GM12873 (cell line): ENCODE measurements at regions not wholly inside any gene's neighbourhood (a gene's known extent, or its start where the extent isn't known, plus 50 kb on each side); places are given as distances from the start of the nearest gene placed in this dataset.

Experiments used
- TF ChIP-seq, protein P1 (sequence below): IDR thresholded peaks from 2 replicates; pipeline ENCODE4 v1.5.1; 2012; ENCODE audit warnings: low read depth, mild to moderate bottlenecking, moderate library complexity, low read length, control low read depth; ENCODE audit not compliant: insufficient read depth; ENCODE audit errors: missing control alignments

DNA sequence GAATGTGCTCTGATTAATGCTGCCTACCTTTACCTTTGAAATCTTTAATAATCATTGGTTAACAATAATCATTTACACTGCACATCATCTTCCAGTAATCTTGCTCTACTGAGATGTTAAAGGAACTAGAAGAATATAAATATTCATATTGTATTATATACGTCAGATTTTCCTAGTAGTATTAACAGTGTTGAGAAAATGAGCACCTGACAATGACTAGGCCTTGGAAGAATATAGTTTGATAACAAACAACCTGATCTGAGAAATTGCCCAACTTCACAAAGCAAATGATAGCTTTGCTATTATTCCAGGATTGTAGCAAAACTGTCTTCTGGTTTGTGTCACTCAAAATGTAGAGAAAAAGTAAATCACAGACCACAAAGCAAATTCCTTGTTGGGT is 467.1 kb downstream of the NOVA1 start:
- TF ChIP-seq, protein P1, sequence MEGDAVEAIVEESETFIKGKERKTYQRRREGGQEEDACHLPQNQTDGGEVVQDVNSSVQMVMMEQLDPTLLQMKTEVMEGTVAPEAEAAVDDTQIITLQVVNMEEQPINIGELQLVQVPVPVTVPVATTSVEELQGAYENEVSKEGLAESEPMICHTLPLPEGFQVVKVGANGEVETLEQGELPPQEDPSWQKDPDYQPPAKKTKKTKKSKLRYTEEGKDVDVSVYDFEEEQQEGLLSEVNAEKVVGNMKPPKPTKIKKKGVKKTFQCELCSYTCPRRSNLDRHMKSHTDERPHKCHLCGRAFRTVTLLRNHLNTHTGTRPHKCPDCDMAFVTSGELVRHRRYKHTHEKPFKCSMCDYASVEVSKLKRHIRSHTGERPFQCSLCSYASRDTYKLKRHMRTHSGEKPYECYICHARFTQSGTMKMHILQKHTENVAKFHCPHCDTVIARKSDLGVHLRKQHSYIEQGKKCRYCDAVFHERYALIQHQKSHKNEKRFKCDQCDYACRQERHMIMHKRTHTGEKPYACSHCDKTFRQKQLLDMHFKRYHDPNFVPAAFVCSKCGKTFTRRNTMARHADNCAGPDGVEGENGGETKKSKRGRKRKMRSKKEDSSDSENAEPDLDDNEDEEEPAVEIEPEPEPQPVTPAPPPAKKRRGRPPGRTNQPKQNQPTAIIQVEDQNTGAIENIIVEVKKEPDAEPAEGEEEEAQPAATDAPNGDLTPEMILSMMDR: no peak

DNA sequence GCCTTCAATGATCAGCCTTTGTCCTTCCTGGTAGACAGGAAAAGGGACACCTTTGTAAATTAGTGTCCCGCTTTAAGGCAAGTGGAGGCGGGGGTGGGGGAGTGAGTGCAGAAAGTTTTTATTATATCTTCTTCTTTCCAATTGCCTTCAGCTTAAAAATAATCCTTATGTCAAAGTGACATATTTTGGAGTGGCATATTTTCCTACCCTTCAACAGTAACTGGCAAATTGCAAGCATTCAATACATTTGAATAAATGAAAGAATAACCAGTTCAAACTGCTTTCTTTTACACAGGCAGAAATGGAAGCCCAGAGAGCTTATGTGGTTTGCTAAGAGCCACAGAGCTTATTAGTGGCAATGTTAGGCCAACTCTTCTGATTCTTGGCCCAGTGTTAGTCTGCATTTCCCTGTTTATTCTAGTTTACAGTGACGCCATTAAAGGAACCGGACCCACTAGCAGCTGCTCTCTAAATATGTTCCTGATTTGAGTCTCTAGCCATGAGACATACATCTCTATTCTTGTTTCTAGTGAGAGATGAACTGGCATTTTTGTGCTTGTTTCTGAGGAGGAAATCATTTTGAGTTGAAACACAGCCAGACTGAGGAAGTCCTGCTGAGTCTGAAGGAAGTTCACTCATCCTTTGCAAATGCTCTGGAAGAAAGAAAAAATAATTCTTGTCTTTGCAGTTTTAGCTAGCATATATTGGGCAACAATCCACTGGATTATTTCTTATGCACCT is 468.7 kb downstream of the NOVA1 start:
- TF ChIP-seq, protein P1: no peak

DNA sequence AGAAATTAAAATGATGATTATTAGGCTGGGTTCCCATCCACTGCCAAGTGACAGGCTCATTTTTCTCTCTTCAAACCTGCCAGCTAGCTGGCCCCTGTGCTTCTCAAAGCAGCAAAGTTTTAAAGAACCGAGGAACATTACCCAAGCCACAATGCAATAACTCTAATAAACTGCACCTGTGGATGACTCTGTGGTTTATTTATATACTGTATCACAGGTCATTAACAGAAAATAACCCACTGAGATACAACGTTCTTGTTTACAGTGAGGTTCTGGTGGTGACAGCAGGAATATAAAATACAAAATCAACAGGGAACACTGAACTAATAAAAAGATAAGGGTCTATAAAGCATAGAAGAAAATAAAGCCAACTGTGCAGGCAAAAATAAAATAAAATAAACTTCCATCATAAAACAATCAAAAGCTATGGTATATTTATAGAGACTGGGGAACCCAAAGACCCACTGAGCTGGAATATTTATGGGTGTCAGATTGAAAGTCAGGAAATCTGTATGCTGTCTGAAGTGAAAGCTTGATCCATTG is 472.9 kb downstream of the NOVA1 start:
- TF ChIP-seq, protein P1: no peak

DNA sequence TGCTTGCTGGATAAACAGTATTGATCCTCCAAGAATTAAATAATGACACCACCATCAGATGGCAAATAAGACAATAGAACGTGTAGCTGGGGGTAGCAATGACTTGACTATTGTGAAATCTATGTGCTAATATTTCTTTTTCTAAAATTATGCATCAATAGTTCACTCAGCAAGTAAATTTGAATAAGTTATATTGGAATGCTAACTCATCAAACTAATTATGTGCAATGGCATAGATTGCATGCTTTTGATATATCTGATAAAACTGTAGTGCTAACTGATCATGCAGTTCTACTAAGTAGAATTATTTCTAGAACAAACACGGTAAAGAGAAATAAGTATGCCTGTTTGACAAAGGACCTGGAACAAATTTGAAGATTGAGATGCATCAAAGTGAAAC is 474.4 kb downstream of the NOVA1 start:
- TF ChIP-seq, protein P1: no peak

DNA sequence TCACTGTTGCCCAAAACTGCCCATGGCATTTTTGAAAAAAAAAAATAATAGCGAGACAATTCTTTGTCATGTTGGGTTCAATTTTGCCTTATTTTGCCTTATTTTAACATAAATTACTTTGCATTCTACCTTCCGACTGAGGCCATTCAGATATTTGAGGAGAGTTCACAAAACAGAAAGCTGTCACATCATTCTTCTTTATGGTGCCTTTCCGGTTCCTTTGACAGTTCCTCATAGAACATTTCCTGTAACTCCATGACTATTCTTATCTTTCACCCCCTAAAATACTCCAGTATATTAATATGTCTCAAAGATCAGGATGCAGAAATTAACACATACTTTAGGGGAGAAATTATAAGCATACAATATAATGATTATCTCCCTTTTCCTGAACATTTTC is 476.7 kb downstream of the NOVA1 start:
- TF ChIP-seq, protein P1: no peak

DNA sequence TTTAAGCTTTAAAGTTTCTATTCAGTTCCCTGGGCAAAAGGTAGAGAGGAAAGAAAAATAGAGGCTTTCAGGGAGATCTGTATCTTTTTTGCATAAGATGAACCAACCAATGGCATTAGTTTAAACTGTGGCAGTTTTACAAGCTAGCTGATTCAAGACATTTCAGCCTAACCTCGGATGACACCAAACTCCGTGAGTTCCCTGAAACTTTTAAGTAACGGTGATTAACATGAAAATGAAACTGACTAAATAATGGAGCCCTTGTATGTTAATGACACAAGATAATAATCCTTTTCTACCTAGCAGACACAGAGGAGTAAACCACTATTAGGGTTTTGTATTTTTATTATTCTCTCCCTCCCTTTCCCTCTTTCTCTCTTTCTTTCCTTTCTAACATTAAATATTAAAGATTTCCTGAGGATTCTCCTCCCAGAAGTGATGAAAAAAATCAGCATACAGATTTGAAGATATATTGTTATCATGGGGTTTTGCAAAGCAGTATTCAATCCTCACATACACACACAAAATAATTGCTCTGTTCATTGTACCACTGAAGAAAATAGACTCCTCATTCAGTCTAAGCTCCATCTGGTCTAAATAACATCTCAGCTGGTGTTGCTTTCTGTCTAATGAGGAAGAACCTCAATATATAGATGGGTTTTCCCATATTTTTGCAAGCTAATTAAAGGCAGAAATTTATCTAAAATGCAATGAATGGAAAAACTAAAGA is 483.8 kb downstream of the NOVA1 start:
- TF ChIP-seq, protein P1: no peak

DNA sequence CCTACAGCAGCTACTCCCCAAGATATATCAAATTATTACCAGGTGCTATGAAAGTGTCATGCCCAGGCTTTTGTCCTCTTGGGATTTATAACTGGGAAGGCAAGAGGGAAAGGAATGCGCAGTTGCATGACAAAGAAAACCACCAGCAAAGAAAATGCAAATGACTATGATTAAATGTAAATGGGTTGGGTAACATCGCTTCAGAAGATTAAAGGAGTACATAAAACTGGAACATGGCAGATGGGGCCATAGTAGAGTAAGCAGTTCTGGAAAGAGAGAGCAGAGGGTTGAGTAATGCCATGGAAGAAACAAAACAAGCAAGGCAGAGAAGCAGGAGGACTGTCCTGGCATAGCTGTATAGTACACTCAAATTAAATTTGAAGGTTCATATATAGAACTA is 493.1 kb downstream of the NOVA1 start:
- TF ChIP-seq, protein P1: no peak
